Left ventricle myocardium inferior (tissue), 1 donor: ENCODE measurements at regions not wholly inside any gene's neighbourhood (a gene's known extent, or its start where the extent isn't known, plus 50 kb on each side); places are given as distances from the start of the nearest gene placed in this dataset.
A peak's percentile ranks its signal among the peaks of the same experiment; 100 is the strongest.

ENCODE experiments used
- DNase-seq: peaks from one replicate; pipeline ENCODE4 v3.0.0-alpha.2; 2020
- H3K27ac ChIP-seq: fragments of 200-600 bp; replicated peaks from 2 replicates; pipeline ENCODE4 v1.8.0; 2021
- H3K27me3 ChIP-seq: fragments of 200-600 bp; 2 replicates; pipeline ENCODE4 v1.8.0; 2021; ENCODE audit warnings: low read depth
- H3K36me3 ChIP-seq: fragments of 200-600 bp; 2 replicates; pipeline ENCODE4 v1.8.0; 2021
- H3K4me1 ChIP-seq: fragments of 200-600 bp; 2 replicates; pipeline ENCODE4 v1.8.0; 2021
- H3K4me3 ChIP-seq: fragments of 200-600 bp; 2 replicates; pipeline ENCODE4 v1.8.0; 2021; ENCODE audit warnings: mild to moderate bottlenecking, moderate library complexity
- H3K9me3 ChIP-seq: fragments of 200-600 bp; replicated peaks from 2 replicates; pipeline ENCODE4 v1.8.0; 2021
- intact Hi-C: fragments of 100-400 bp; cut with micrococcal nuclease; formaldehyde crosslinking; loops from one replicate; pipeline ENCODE4 v1.11.0; 2022
- TF ChIP-seq, protein P1 (sequence below): fragments of 200-600 bp; IDR thresholded peaks from 2 replicates; pipeline ENCODE4 v1.8.0; 2021; ENCODE audit warnings: antibody characterized with exemption, mild to moderate bottlenecking, borderline replicate concordance
- donor health status: DM: no; HTN: yes; CAD: no; lungs with severe emphysema.

- H3K36me3 ChIP-seq = no peaks in the 10 kb centered on the region
- intact Hi-C loops = no loop called here
- no peaks in the 10 kb centered on the region for H3K27me3 ChIP-seq
- H3K9me3 ChIP-seq = peaks cover 8% of the 10 kb centered on the region
- no peak overlapping the region for H3K27ac ChIP-seq
- no peak for DNase-seq
- H3K4me1 ChIP-seq = no peaks in the 10 kb centered on the region
- H3K4me3 ChIP-seq = no peak overlapping the region
- TF ChIP-seq, protein P1, sequence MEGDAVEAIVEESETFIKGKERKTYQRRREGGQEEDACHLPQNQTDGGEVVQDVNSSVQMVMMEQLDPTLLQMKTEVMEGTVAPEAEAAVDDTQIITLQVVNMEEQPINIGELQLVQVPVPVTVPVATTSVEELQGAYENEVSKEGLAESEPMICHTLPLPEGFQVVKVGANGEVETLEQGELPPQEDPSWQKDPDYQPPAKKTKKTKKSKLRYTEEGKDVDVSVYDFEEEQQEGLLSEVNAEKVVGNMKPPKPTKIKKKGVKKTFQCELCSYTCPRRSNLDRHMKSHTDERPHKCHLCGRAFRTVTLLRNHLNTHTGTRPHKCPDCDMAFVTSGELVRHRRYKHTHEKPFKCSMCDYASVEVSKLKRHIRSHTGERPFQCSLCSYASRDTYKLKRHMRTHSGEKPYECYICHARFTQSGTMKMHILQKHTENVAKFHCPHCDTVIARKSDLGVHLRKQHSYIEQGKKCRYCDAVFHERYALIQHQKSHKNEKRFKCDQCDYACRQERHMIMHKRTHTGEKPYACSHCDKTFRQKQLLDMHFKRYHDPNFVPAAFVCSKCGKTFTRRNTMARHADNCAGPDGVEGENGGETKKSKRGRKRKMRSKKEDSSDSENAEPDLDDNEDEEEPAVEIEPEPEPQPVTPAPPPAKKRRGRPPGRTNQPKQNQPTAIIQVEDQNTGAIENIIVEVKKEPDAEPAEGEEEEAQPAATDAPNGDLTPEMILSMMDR = no peak
Measured at GRCh38 chr2:107267086-107267485, 381.1 kb upstream of the ST6GAL2 start.

DNA sequence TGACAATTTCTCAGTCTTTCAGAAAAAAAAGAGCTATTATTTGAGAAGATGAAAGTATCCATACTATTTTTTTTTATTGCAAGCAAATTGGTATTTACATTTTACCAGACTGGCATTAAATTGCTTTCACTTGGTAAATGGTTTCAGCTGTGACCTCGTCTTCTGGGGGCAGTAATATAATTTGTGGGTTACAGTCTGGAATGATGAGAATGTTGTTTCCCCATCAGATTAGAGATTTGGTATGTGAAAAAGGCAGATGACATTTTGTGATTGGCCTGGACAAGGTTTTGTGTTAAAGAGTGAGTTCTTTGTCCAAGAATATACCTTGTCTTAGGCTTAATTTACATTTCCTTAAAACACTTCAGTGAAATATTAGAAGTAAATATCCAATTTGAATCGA, 390.1 kb upstream of the ST6GAL2 start:
- no peak for DNase-seq
- TF ChIP-seq, protein P1 = no peak
- Histone ChIP-seq H3K27ac (no peak overlapping the region), H3K4me1 (peaks cover 8% of the 10 kb centered on the region), H3K9me3 (peaks cover 2% of the 10 kb centered on the region), H3K36me3 (no peaks in the 10 kb centered on the region), H3K27me3 (peaks cover 8% of the 10 kb centered on the region), H3K4me3 (no peak overlapping the region)
- intact Hi-C loops = no loop called here

- Histone ChIP-seq H3K27me3 (peaks cover 8% of the 10 kb centered on the region), H3K36me3 (no peaks in the 10 kb centered on the region), H3K4me3 (no peak overlapping the region), H3K4me1 (peaks cover 11% of the 10 kb centered on the region), H3K9me3 (no peaks in the 10 kb centered on the region), H3K27ac (no peak overlapping the region)
- TF ChIP-seq, protein P1 = no peak
- no peak for DNase-seq
- intact Hi-C loops = no loop called here
Measured at GRCh38 chr2:107278672-107279071, 392.7 kb upstream of the ST6GAL2 start.

DNA sequence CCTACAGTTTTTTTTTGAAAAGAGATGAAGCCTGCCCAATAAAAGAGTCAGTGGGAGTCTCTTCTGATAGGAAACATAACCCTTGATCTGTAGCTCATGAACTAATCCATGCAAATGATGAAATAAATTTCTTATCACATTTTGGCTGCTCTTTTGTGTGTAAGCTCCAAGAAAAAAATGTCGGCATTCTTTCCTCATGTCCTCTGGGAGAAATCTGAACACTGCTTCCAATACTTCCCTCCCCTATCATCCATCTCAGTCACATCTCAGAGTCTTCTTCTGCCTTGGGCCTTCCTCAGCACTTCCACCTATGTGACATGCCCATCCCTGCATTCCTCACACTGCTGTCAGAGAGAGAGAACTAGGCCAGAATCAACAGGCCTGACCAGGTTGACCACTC, 395.7 kb upstream of the ST6GAL2 start:
- no peaks in the 10 kb centered on the region for H3K36me3 ChIP-seq
- H3K4me1 ChIP-seq = peaks cover 11% of the 10 kb centered on the region
- H3K4me3 ChIP-seq = no peak overlapping the region
- TF ChIP-seq, protein P1 = no peak
- H3K27me3 ChIP-seq = peaks cover 8% of the 10 kb centered on the region
- intact Hi-C loops = no loop called here
- no peaks in the 10 kb centered on the region for H3K9me3 ChIP-seq
- DNase-seq = no peak
- peak overlapping the region; percentile 10 for H3K27ac ChIP-seq

DNA sequence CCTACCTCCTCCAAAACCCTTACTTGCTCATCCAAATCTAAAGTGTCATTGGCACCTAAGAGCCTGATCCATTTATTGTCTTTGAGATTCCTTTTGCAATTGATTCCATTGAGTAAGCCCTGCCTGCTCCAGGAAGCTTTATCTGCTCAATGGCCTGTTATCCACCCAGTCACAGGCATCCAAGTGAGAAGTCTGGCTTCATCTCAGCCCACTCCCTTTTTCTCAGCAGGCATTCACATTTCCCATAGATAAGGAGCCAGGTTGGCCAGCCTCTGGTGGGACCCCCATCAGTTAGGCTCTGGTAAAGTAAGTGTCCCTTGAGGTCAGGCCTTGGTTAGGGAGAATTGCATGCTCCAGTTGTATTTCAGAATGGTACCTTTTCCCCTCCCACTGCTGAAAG, 396.2 kb upstream of the ST6GAL2 start:
- H3K4me1 ChIP-seq = peaks cover 11% of the 10 kb centered on the region
- H3K27ac ChIP-seq = peak overlapping the region; percentile 10
- TF ChIP-seq, protein P1 = no peak
- no peaks in the 10 kb centered on the region for H3K36me3 ChIP-seq
- no peak for DNase-seq
- intact Hi-C loops = no loop called here
- H3K4me3 ChIP-seq = no peak overlapping the region
- H3K27me3 ChIP-seq = peaks cover 3% of the 10 kb centered on the region
- no peaks in the 10 kb centered on the region for H3K9me3 ChIP-seq
